ELF-1 (cell line): ENCODE measurements at regions not wholly inside any gene's neighbourhood (a gene's known extent, or its start where the extent isn't known, plus 50 kb on each side); places are given as distances from the start of the nearest gene placed in this dataset.

Experiments
- DNase-seq: peaks from one replicate; pipeline ENCODE4 v3.0.0-alpha.2; 2016; ENCODE audit warnings: low read depth, low spot score

DNA sequence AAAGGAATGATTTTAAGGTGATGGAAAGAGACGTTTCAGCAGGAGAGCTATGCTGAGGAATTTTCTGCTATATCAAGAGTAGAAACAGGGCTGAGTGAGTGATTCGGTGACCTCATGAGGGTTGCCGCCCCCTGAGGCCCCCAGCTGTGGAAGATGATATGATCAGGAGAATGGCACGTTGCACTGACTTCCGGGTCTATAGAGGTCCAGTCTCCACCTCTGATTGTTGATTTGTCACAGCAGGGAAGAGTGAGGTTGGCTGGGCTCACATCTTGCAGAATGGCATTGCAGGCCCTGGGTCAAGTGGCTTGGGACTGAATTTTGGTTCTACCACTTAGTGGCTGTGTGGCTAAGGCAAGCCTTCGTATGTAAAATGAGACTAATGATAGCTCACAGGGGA, 205.1 kb downstream of the SNX19 start:
- DNase-seq: no peak

DNA sequence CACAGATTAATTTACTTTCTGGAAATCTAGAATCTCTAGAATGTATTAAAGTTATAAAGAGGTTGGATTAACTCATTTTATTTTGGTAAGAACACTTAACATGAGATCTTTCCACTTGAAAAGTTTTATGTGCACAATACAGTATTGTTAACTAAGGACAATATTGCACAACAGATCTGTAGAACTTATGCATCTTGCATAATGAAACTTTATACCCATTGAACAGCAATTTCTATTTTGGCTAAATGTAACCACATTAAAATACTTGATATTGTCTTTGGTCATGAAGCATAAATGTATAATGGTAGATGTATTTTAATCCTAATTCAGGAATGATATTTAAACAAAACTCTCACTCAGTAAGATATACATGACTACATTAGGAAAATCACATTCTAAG, 203.8 kb downstream of the SNX19 start:
- no peak for DNase-seq

- no peak for DNase-seq
These were observed 201.0 kb downstream of the SNX19 start for GRCh38 chr11:130715085-130715876.

DNA sequence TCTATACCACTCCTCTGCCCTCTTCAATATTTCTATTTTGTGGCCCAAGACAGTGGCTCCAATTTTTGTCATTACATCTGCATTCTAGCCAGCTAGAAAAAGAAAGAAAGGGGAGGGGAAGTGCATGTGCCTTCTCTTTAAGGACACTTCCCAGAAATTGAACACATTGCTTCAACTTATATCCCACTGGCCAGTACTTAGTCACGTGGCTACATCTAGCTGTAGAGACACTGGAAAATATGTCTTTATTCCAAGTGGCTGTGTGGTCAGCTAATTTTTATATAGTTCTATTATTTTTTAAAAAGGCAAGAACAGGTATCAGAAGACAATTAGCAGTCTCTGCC, 200.4 kb downstream of the SNX19 start:
- DNase-seq: no peak

- DNase-seq: no peak
These were observed 198.2 kb downstream of the SNX19 start for GRCh38 chr11:130718120-130718519.

- no peak for DNase-seq
These were observed 196.9 kb downstream of the SNX19 start for GRCh38 chr11:130719220-130719915.

DNA sequence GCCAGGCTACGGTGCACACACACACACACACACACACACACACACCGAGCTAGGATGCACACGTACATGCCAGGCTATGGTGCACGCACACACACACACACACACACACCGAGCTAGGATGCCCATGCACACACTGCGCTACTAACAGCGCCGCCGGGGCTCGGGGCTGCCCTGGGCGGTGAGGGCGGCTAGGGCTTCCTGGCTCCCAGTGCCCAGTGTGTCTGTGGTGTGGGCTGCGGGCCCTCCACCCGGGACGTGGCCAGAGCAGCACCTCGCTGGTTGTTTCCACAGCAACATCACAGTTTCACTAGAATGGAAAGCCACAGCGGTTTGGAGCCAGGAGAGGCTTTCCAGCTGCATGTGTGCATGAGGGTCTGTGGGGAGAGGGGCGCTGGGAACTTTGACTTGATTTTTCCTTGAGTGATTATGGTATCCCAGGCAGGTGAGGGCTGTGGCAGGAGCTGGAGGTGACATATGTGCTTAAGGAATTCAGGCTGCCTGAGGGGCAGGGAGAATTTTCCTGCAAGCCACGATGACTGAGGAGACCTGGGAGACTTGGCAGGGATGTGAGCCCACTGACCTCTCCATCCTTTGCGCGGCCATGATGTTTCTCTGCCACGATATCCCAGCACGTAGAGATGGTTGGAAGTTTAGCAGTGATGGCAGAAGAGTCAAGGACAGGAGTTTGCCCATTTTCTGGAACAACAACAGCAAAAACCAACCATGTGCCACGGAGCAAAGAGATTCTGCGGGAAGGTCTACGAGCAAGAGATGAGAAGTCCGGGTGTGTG, 195.9 kb downstream of the SNX19 start:
- peak; percentile 32 for DNase-seq

DNA sequence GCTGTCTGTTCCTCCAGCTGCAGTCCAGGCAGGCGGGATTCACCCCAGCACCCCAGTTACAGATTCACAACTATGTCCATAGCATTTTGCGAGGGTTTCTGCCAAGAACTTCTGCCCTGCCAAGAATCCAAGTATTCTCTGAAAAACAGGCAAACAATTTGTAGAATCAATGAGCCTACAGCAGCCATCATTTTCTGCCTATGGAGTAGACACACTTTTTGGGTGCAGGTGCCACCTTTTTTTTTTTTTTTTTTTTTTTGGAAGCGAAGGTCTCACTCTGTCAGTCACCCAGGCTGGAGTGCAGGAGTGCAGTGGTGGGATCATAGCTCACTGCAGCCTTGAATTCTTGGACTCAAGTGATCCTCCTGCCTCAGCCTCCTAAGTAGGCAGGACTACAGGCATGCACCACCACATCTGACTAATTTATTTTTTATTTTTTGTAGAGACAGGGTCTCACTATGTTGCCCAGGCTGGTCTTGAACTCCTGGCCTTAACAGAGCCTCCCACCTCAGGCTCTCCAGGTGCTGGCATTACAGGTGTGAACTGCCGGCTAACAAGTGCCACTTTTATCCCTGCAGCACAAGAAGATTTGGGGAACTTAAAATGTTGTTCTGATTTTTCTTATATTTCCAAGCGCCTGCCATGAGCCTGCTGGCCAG, 195.1 kb downstream of the SNX19 start:
- no peak for DNase-seq

DNA sequence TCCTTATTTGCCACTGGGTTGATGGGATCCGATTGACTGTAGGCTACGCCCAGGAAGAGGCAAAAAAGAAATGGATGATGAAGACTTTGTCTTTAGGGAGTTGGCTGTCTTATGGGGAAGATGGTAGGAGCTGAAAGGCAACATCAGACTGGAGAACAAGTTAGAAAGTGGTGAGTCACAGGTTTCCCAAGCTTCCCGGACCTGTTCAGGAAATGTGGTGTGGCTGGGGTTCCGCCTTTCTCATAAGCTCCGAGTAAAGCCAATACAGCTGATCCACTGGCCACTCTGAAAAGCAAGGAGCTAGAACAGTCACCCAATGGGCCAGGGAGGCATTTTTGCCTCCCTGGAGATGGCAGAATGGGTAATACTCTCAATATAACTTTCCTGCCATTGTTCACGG, 194.5 kb downstream of the SNX19 start:
- no peak for DNase-seq

DNA sequence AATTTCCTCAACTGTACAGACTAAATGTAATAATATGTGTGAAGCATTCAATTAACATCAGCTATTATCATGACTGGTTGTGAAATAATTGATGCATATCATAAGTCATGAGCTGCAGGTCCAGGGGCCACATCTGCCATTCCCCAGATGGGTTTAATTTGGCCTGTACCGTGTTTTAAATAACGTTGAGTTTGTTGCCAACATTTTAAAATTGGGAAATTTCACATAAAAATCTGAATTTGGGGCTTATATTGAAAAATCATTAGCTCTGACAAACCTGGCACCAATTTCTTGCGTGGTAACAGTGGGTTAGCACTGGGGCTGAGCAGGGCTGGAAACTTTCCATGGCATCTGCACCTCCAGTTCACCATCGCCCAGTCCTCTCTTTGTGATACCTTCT, 193.9 kb downstream of the SNX19 start:
- no peak for DNase-seq

DNA sequence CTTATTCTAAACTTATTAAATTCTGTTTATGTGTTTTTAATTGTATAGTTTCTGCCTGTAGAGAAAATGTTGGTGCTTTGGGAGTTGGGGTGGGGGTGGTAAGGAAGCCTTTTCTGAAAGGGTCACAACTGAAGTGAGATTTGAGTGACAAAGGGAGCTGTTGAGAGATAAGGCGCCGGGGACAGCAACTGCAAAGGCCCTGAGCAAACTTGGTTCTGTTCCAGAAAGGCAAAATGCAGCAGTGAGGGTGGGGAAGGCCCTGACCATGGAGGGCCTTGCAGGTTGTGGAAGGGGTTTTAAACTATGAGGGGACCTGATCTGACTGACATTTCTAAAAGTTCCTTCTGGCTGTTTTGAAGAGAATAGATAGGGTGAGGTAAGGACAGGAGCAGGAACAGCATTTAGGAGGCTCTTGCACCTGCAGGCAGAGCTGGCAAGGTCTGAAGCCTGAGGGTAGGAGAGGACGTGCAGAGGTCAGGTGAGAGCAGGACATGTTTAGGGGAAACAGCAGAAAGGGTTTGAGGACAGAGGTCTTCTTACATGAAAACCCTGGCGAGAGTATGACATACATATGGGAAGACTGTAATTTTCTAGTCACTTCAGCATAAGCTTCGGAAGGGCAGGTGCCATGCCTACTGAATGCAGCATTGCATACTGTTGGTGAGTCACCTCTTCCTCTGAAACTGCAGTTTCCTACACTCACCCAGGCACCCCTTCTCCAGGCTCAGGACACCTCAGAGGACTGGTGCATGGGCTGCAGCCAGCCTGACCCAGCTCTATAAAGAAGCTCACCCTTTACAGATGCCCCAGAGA, 190.7 kb downstream of the SNX19 start:
- DNase-seq: no peak

GRCh38 chr11:130726234-130727037, 189.8 kb downstream of the SNX19 start:
- DNase-seq: no peak

- no peak for DNase-seq
These were observed 188.8 kb downstream of the SNX19 start for GRCh38 chr11:130727157-130728119.

- no peak for DNase-seq
These were observed 187.8 kb downstream of the SNX19 start for GRCh38 chr11:130728185-130729180.

DNA sequence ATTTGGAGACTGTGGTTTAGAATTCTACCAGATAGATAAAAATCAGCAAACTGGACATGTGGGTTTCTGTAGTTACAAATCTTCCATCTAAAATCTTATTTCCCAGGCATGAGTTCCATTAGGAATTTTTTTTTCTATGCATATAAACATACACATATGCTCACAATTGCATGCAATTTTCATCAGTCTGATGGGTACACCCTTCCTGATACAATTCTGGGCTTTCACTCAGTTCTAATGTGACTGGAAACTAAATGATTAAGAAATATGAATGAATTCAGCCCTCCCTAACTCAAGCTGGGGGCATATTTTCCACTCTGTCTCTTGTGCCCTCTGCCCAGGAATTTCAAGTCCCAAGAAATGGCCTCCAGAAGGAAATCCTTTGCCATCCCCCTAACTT, 187.1 kb downstream of the SNX19 start:
- DNase-seq: no peak

GRCh38 chr11:130729678-130730300, 186.5 kb downstream of the SNX19 start:
- no peak for DNase-seq

DNA sequence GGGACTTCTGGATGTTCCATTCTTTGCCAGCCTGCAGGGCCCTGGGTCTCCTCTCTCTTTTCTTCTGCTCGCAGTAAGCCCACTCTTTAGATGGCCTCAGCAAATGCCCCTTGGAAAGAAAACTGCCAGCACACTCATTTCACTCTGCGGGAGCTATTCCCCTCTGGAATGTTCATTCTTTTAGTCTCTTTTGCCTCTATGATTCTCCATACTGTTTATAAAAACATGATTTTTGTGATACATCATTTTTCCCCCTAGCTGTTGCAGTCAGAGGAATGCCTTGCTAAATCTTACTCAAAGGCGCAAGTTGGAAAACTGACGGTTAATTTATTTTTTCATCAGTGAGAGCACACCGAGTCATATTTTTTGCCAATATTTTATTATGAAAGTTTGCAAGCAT, 184.9 kb downstream of the SNX19 start:
- DNase-seq: no peak
